ENCODE measurements at regions not wholly inside any gene's neighbourhood (a gene's known extent, or its start where the extent isn't known, plus 50 kb on each side); places are given as distances from the start of the nearest gene placed in this dataset.

DNA sequence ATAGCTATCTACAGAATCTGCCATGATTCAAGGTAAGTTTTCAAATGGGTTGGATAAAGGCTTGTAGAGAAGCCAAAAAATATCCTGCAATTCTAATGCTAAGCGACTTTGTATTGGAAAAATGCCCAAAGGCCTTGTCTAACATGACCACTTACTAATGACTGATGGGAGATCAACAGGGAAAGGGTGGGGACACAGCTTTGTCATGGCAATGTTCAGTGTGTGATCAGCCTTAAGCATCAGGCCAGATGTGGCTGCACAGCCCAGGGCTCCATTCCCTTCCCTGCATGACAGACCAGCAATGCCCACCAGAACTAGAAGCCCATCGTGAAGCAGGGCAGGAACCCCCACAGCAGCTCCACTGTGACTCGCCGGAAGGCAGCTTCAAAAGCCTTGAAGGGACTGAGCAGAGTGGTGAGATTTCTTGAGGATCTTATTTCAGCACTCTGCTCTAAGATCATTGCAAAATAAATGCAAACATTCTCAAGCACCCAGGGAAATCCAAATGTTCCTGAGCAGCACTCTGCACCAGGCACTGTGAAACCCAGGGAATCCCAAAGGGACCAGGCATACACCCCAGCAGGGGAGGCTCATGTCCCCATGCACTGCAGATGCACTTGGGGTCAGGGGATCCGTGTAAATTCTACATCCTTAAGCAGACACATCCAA lies 517.9 kb upstream of the SMIM21 start:
- H3K4me3 ChIP-seq (ENCODE audit: low read length) = no peak overlapping the region
- TF ChIP-seq CTCF (conservative IDR thresholded peaks at IDR 0.05; ENCODE audit: low read depth, low read length) = no peak
- DNase-seq (ENCODE audit: low read depth) = no peak

GRCh38 chr18:75937306-75937705 lies 509.8 kb upstream of the SMIM21 start:
- TF ChIP-seq CTCF (conservative IDR thresholded peaks at IDR 0.05; ENCODE audit: low read depth, low read length) = no peak
- no peak for DNase-seq (ENCODE audit: low read depth)
- H3K4me3 ChIP-seq (ENCODE audit: low read length) = no peak overlapping the region

- DNase-seq (ENCODE audit: low read depth) = no peak
- TF ChIP-seq CTCF (conservative IDR thresholded peaks at IDR 0.05; ENCODE audit: low read depth, low read length) = no peak
- no peak overlapping the region for H3K4me3 ChIP-seq (ENCODE audit: low read length)
Measured at GRCh38 chr18:75936862-75937261, 509.4 kb upstream of the SMIM21 start.

- DNase-seq (ENCODE audit: low read depth) = no peak
- TF ChIP-seq CTCF (conservative IDR thresholded peaks at IDR 0.05; ENCODE audit: low read depth, low read length) = no peak
- no peak overlapping the region for H3K4me3 ChIP-seq (ENCODE audit: low read length)
Measured at GRCh38 chr18:75931079-75931478, 503.6 kb upstream of the SMIM21 start.

GRCh38 chr18:75928706-75929105 lies 501.2 kb upstream of the SMIM21 start:
- H3K4me3 ChIP-seq (ENCODE audit: low read length) = no peak overlapping the region
- no peak for DNase-seq (ENCODE audit: low read depth)
- no peak for TF ChIP-seq CTCF (conservative IDR thresholded peaks at IDR 0.05; ENCODE audit: low read depth, low read length)

- DNase-seq (ENCODE audit: low read depth) = no peak
- no peak for TF ChIP-seq CTCF (conservative IDR thresholded peaks at IDR 0.05; ENCODE audit: low read depth, low read length)
Measured at GRCh38 chr18:75927791-75928190, 500.3 kb upstream of the SMIM21 start.

GRCh38 chr18:75926811-75927210 lies 499.3 kb upstream of the SMIM21 start:
- TF ChIP-seq CTCF (conservative IDR thresholded peaks at IDR 0.05; ENCODE audit: low read depth, low read length) = no peak
- no peak overlapping the region for H3K4me3 ChIP-seq (ENCODE audit: low read length)
- DNase-seq (ENCODE audit: low read depth) = no peak

More at GRCh38 chr18:75927791-75928190, 500.3 kb upstream of the SMIM21 start:
- no peak overlapping the region for H3K4me3 ChIP-seq (ENCODE audit: low read length)

Data from retinal pigment epithelial cell (primary cell).